ENCODE measurements at regions not wholly inside any gene's neighbourhood (a gene's known extent, or its start where the extent isn't known, plus 50 kb on each side); places are given as distances from the start of the nearest gene placed in this dataset.

DNA sequence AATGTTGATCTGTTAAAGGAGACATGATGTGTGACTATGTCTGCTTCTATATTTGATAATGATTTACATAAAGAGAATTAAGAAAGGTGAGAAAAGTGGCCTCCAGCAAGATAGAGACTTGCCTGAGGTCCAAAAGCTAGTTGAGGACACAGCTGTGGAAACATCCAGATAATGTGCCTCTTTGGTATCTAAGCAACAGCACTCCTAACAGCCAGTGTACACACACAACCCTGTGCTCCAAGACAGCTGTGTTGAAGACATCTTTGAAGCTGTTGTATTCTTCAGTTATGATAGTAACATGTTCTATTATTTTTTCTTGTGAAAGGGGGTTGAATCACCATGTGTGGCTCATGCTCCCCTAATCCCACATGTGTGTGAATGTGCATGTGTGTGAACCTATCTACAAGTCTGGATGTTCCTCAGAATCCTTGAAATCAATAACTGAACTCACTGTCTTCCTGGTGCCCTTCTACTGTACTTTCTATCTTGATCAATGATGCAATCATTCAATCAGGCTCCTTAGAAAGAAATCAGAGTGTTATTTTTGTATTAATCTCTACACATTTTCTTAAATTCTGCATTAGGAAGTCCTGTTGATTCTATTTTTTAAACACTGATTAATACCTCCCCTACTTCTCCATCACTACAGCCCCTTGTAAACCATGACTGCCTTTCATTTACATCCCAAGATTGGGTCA, 116.7 kb upstream of the SSTR4 start:
- H3K27me3 ChIP-seq (ENCODE audit: insufficient read depth, low read length, poor library complexity) = no peaks in the 10 kb centered on the region
- H3K4ac ChIP-seq (ENCODE audit: low read depth, low read length) = no peak overlapping the region
- no peaks in the 10 kb centered on the region for H3K79me1 ChIP-seq (ENCODE audit: low read length)
- H3K27ac ChIP-seq (ENCODE audit: low read depth, low read length) = no peak overlapping the region
- H3K4me3 ChIP-seq (ENCODE audit: low read length) = no peak overlapping the region
- H4K8ac ChIP-seq (ENCODE audit: low read depth, low read length) = no peak overlapping the region
- H3K18ac ChIP-seq (ENCODE audit: low read length) = no peak overlapping the region
- no peak overlapping the region for H2AK5ac ChIP-seq (ENCODE audit: low read length)
- no peak overlapping the region for H2BK5ac ChIP-seq (ENCODE audit: low read length)
- no peak overlapping the region for H4K5ac ChIP-seq (ENCODE audit: low read length)
- no peaks in the 10 kb centered on the region for H3K4me1 ChIP-seq (ENCODE audit: control insufficient read depth, low read depth, low read length)
- H3K9ac ChIP-seq (ENCODE audit: low read length) = no peak overlapping the region
- H2BK120ac ChIP-seq (ENCODE audit: low read depth, low read length) = no peak overlapping the region
- H2BK15ac ChIP-seq (replicated peaks; ENCODE audit: low read depth) = no peak overlapping the region
- H3K4me2 ChIP-seq (ENCODE audit: low read length) = no peak overlapping the region
- no peaks in the 10 kb centered on the region for H3K36me3 ChIP-seq (ENCODE audit: control insufficient read depth, insufficient read depth, low read length)
- no peak overlapping the region for H3K56ac ChIP-seq (ENCODE audit: low read length)
- no peaks in the 10 kb centered on the region for H3K79me2 ChIP-seq (ENCODE audit: control insufficient read depth, insufficient read depth, low read length)
- DNase-seq = no peak
- H3K23ac ChIP-seq (ENCODE audit: low read length) = no peak overlapping the region

DNA sequence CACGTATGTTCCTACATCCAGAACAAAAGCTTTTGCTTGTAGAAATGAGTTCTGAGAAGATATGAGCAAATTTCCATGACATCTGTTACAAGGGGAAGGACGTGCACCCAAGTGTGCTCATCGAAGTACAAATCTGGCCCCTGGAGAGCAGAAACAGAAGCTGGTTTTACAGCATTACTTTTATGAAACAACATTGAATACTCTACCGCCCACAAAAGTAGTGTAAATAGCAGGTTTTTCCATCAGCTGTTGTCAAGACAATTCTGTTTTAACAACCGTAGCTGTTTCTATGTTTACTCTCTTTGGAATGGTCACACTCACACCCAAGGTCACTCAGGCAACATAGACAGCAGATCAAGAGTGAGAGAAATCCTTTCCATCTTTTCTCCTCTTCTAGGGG, 114.2 kb upstream of the SSTR4 start:
- H2BK120ac ChIP-seq (ENCODE audit: low read depth, low read length) = no peak overlapping the region
- no peak overlapping the region for H2AK5ac ChIP-seq (ENCODE audit: low read length)
- H4K8ac ChIP-seq (ENCODE audit: low read depth, low read length) = no peak overlapping the region
- H3K36me3 ChIP-seq (ENCODE audit: control insufficient read depth, insufficient read depth, low read length) = no peaks in the 10 kb centered on the region
- H3K79me1 ChIP-seq (ENCODE audit: low read length) = no peaks in the 10 kb centered on the region
- H3K4me3 ChIP-seq (ENCODE audit: low read length) = no peak overlapping the region
- no CpG with 5 or more reads among the region's 5 CpGs for WGBS (ENCODE audit: extremely low coverage, insufficient coverage, low lambda C conversion rate)
- H3K23ac ChIP-seq (ENCODE audit: low read length) = no peak overlapping the region
- no peak overlapping the region for H3K27ac ChIP-seq (ENCODE audit: low read depth, low read length)
- H3K4me1 ChIP-seq (ENCODE audit: control insufficient read depth, low read depth, low read length) = no peaks in the 10 kb centered on the region
- H3K4me2 ChIP-seq (ENCODE audit: low read length) = no peak overlapping the region
- H3K9ac ChIP-seq (ENCODE audit: low read length) = no peak overlapping the region
- H3K56ac ChIP-seq (ENCODE audit: low read length) = no peak overlapping the region
- H3K18ac ChIP-seq (ENCODE audit: low read length) = no peak overlapping the region
- no peak overlapping the region for H3K4ac ChIP-seq (ENCODE audit: low read depth, low read length)
- no peak overlapping the region for H4K5ac ChIP-seq (ENCODE audit: low read length)
- no peak for DNase-seq
- no peak overlapping the region for H2BK5ac ChIP-seq (ENCODE audit: low read length)
- no peaks in the 10 kb centered on the region for H3K79me2 ChIP-seq (ENCODE audit: control insufficient read depth, insufficient read depth, low read length)
- no peak overlapping the region for H2BK15ac ChIP-seq (replicated peaks; ENCODE audit: low read depth)
- no peaks in the 10 kb centered on the region for H3K27me3 ChIP-seq (ENCODE audit: insufficient read depth, low read length, poor library complexity)

DNA sequence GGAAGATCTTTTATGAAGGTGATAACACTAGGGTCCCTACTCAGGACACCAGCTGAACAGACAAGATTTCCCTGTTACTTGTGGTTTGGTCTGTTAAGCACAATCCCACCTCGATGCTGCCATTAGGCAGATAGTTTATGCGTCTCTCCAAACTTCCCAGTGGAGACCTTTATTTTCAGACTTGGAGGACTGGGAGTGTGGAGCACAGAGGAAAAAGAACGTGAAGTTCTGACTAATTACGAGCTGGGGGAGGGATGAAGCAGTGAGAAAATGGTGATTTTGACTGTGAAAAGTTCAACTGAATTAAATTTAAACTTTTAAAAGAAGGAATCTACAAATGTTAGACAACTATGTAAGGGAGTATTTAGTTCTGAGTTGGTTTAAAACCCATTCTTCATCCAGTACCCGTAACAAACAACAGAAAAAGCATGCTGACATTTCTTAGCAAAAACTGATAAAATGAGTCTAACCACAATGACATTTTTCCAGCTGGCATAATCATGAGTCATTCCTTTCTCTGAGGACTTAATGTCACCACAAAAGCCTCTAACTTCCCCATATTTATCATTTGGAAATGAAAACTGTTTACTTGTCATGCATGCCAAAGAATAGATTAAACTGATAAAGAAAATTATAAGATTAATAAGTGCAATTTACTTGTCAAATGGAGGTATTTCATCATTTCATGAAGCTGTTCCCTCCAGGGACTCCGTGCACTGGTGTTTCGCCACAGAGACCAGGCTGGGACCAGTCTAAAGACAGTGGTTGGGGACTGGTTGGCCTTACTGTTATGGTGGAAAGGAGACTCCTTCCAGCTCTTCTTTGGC, 113.3 kb upstream of the SSTR4 start:
- Histone ChIP-seq H2BK15ac (replicated peaks; ENCODE audit: low read depth) (no peak overlapping the region), H3K27me3 (ENCODE audit: insufficient read depth, low read length, poor library complexity) (no peaks in the 10 kb centered on the region), H3K18ac (ENCODE audit: low read length) (no peak overlapping the region), H3K79me2 (ENCODE audit: control insufficient read depth, insufficient read depth, low read length) (no peaks in the 10 kb centered on the region), H2BK5ac (ENCODE audit: low read length) (no peak overlapping the region), H3K9ac (ENCODE audit: low read length) (no peak overlapping the region), H2BK120ac (ENCODE audit: low read depth, low read length) (no peak overlapping the region), H3K4me2 (ENCODE audit: low read length) (no peak overlapping the region), H3K27ac (ENCODE audit: low read depth, low read length) (no peak overlapping the region), H4K8ac (ENCODE audit: low read depth, low read length) (no peak overlapping the region), H3K36me3 (ENCODE audit: control insufficient read depth, insufficient read depth, low read length) (no peaks in the 10 kb centered on the region), H3K23ac (ENCODE audit: low read length) (no peak overlapping the region), H3K4ac (ENCODE audit: low read depth, low read length) (no peak overlapping the region), H4K5ac (ENCODE audit: low read length) (no peak overlapping the region), H3K56ac (ENCODE audit: low read length) (no peak overlapping the region), H2AK5ac (ENCODE audit: low read length) (no peak overlapping the region), H3K4me1 (ENCODE audit: control insufficient read depth, low read depth, low read length) (no peaks in the 10 kb centered on the region), H3K4me3 (ENCODE audit: low read length) (no peak overlapping the region), H3K79me1 (ENCODE audit: low read length) (no peaks in the 10 kb centered on the region)
- WGBS (ENCODE audit: extremely low coverage, insufficient coverage, low lambda C conversion rate) = no CpG with 5 or more reads among the region's 7 CpGs
- DNase-seq = no peak

DNA sequence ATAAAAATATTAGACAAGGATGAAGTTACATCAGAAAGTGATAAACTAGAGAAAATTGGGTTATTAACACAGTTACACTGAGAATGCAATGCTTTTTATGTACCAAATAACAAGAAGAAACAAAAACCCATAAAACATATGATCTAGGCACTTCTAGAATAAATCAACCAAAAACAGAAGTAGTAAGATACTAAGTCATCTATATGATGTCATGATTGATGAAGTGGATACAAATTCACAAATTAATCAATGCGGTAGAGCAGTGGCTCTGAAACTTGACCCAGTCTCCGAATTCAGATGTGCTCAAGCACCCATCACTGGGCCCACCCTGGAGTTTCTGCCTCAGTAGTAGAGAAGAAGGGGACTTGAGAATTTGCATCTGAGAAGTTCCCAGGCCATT, 112.1 kb upstream of the SSTR4 start:
- H4K5ac ChIP-seq (ENCODE audit: low read length) = no peak overlapping the region
- no peak for DNase-seq
- H3K79me1 ChIP-seq (ENCODE audit: low read length) = no peaks in the 10 kb centered on the region
- H2AK5ac ChIP-seq (ENCODE audit: low read length) = no peak overlapping the region
- H3K18ac ChIP-seq (ENCODE audit: low read length) = no peak overlapping the region
- no peak overlapping the region for H3K4me2 ChIP-seq (ENCODE audit: low read length)
- no peak overlapping the region for H3K27ac ChIP-seq (ENCODE audit: low read depth, low read length)
- no peak overlapping the region for H2BK5ac ChIP-seq (ENCODE audit: low read length)
- no CpG with 5 or more reads among the region's 2 CpGs for WGBS (ENCODE audit: extremely low coverage, insufficient coverage, low lambda C conversion rate)
- H3K27me3 ChIP-seq (ENCODE audit: insufficient read depth, low read length, poor library complexity) = no peaks in the 10 kb centered on the region
- no peak overlapping the region for H3K56ac ChIP-seq (ENCODE audit: low read length)
- H3K79me2 ChIP-seq (ENCODE audit: control insufficient read depth, insufficient read depth, low read length) = no peaks in the 10 kb centered on the region
- no peak overlapping the region for H2BK120ac ChIP-seq (ENCODE audit: low read depth, low read length)
- H3K4ac ChIP-seq (ENCODE audit: low read depth, low read length) = no peak overlapping the region
- no peak overlapping the region for H3K9ac ChIP-seq (ENCODE audit: low read length)
- H3K36me3 ChIP-seq (ENCODE audit: control insufficient read depth, insufficient read depth, low read length) = no peaks in the 10 kb centered on the region
- H4K8ac ChIP-seq (ENCODE audit: low read depth, low read length) = no peak overlapping the region
- no peak overlapping the region for H3K4me3 ChIP-seq (ENCODE audit: low read length)
- no peak overlapping the region for H2BK15ac ChIP-seq (replicated peaks; ENCODE audit: low read depth)
- no peaks in the 10 kb centered on the region for H3K4me1 ChIP-seq (ENCODE audit: control insufficient read depth, low read depth, low read length)
- H3K23ac ChIP-seq (ENCODE audit: low read length) = no peak overlapping the region

DNA sequence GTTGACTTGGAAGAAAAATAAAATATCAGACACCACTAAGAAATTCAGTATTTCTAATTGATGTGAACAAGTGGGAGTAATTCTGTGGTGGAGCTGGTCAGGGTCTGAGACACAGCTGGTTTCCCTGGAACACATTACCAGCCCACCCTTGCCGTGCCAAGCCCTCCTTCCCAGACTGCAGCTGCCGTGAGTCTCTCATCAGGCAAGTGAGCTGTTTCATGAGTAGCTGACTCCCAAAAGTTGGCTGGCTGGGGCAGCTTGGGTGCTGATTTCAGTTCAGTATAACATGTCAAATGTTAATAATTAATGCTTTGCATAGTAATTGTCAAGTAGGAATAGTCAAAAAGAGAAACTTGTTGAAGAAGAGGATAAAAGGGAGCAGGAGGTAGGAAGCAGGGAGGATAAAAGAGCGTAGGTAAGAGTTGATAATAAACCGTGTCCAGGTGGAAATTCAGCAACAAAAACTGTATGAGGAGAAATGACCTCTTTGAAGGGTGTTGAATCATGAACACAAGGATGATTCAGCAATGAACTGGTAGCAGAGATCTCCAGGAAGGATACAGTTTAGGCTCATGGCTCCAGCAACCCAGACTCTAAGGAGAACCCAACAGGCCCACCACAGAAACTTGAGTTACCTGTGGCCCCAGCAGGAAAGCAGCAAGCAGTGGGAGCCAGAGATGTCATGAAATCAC, 110.9 kb upstream of the SSTR4 start:
- Histone ChIP-seq H3K4me2 (ENCODE audit: low read length) (no peak overlapping the region), H3K23ac (ENCODE audit: low read length) (no peak overlapping the region), H2BK15ac (replicated peaks; ENCODE audit: low read depth) (no peak overlapping the region), H3K4ac (ENCODE audit: low read depth, low read length) (no peak overlapping the region), H2BK120ac (ENCODE audit: low read depth, low read length) (no peak overlapping the region), H3K4me3 (ENCODE audit: low read length) (no peak overlapping the region), H3K27ac (ENCODE audit: low read depth, low read length) (no peak overlapping the region), H2BK5ac (ENCODE audit: low read length) (no peak overlapping the region), H3K56ac (ENCODE audit: low read length) (no peak overlapping the region), H3K4me1 (ENCODE audit: control insufficient read depth, low read depth, low read length) (no peaks in the 10 kb centered on the region), H3K18ac (ENCODE audit: low read length) (no peak overlapping the region), H3K36me3 (ENCODE audit: control insufficient read depth, insufficient read depth, low read length) (no peaks in the 10 kb centered on the region), H2AK5ac (ENCODE audit: low read length) (no peak overlapping the region), H3K79me1 (ENCODE audit: low read length) (no peaks in the 10 kb centered on the region), H4K8ac (ENCODE audit: low read depth, low read length) (no peak overlapping the region), H3K79me2 (ENCODE audit: control insufficient read depth, insufficient read depth, low read length) (no peaks in the 10 kb centered on the region), H3K27me3 (ENCODE audit: insufficient read depth, low read length, poor library complexity) (no peaks in the 10 kb centered on the region), H4K5ac (ENCODE audit: low read length) (no peak overlapping the region), H3K9ac (ENCODE audit: low read length) (no peak overlapping the region)
- no peak for DNase-seq
- WGBS (ENCODE audit: extremely low coverage, insufficient coverage, low lambda C conversion rate) = no CpG with 5 or more reads among the region's 4 CpGs

Data from mesendoderm (in vitro differentiated cells).